IMR-90 (cell line): ENCODE measurements at regions not wholly inside any gene's neighbourhood (a gene's known extent, or its start where the extent isn't known, plus 50 kb on each side); places are given as distances from the start of the nearest gene placed in this dataset.

Experiments
- ATAC-seq: fragments of 200-7000 bp; cut with Tn5 transposase; 2 replicates; pipeline ENCODE4 v1.9.1; 2020; ENCODE audit warnings: low read depth, mild to moderate bottlenecking, moderate library complexity
- BruUV-seq: library from RNA; stranded (reverse); fragments of 400-500 nt; replicated peaks from 2 replicates; lab custom pipeline; 2021; lab: Mats Ljungman, UMichigan
- CTCF ChIA-PET: fragments of 300-600 bp; formaldehyde crosslinking; extraction: SDS; loops from one replicate; lab custom pipeline; 2021; ENCODE audit warnings: antibody characterized with exemption; lab: Yijun Ruan, JAX
- POLR2A ChIA-PET: fragments of 300-600 bp; sonication (Branson Sonifier 250); formaldehyde crosslinking; loops from one replicate; lab custom pipeline; 2022; ENCODE audit warnings: antibody characterized with exemption; ENCODE audit not compliant: unreplicated experiment; lab: Charles Lee
- DNase-seq: peaks from one replicate; pipeline ENCODE4 v3.0.0; 2013
- H2AFZ ChIP-seq: replicated peaks from 2 replicates; pipeline ENCODE3; 2013; ENCODE audit warnings: low read length, mild to moderate bottlenecking; ENCODE audit not compliant: poor library complexity
- H2AK5ac ChIP-seq: 2 replicates; pipeline ENCODE4 v1.6.1; 2013; ENCODE audit warnings: low read depth, low read length, inconsistent platforms
- H2AK9ac ChIP-seq: replicated peaks from 2 replicates; pipeline ENCODE3; 2013; ENCODE audit warnings: mild to moderate bottlenecking, low read depth, low read length, moderate library complexity; ENCODE audit not compliant: poor library complexity
- H2BK120ac ChIP-seq: 2 replicates; pipeline ENCODE4 v1.6.1; 2013; ENCODE audit warnings: low read depth, low read length, inconsistent platforms
- H2BK15ac ChIP-seq: 3 replicates; pipeline ENCODE4 v1.6.1; 2013; ENCODE audit warnings: low read depth, low read length, inconsistent platforms
- H2BK20ac ChIP-seq: 2 replicates; pipeline ENCODE4 v1.6.1; 2013; ENCODE audit warnings: low read depth, mild to moderate bottlenecking, inconsistent platforms, low read length, moderate library complexity
- H2BK5ac ChIP-seq: 2 replicates; pipeline ENCODE4 v1.6.1; 2013; ENCODE audit warnings: mild to moderate bottlenecking, low read depth, low read length, inconsistent platforms; ENCODE audit not compliant: poor library complexity, severe bottlenecking
- H3K14ac ChIP-seq: replicated peaks from 2 replicates; pipeline ENCODE4 v1.6.1; 2013; ENCODE audit warnings: low read depth, low read length, inconsistent platforms
- H3K18ac ChIP-seq: 2 replicates; pipeline ENCODE4 v1.6.1; 2013; ENCODE audit warnings: low read depth, low read length, control low read depth
- H3K23ac ChIP-seq: 2 replicates; pipeline ENCODE4 v1.6.1; 2013; ENCODE audit warnings: low read depth, low read length, inconsistent platforms
- H3K27ac ChIP-seq: 2 replicates; pipeline ENCODE4 v1.5.1; 2013; ENCODE audit warnings: mild to moderate bottlenecking, control low read depth, low read length; ENCODE audit not compliant: insufficient read depth
- H3K27me3 ChIP-seq: 2 replicates; pipeline ENCODE4 v1.6.1; 2013; ENCODE audit warnings: low read length; ENCODE audit not compliant: control insufficient read depth, insufficient read depth
- H3K36me3 ChIP-seq: 2 replicates; pipeline ENCODE4 v1.6.1; 2013; ENCODE audit warnings: low read length, mixed read lengths; ENCODE audit not compliant: control insufficient read depth, insufficient read depth
- H3K4ac ChIP-seq: 2 replicates; pipeline ENCODE4 v1.6.1; 2013; ENCODE audit warnings: low read depth, low read length, inconsistent platforms
- H3K4me1 ChIP-seq: 2 replicates; pipeline ENCODE4 v1.6.1; 2013; ENCODE audit warnings: low read length, mixed read lengths; ENCODE audit not compliant: control insufficient read depth, insufficient read depth
- H3K4me2 ChIP-seq: 2 replicates; pipeline ENCODE4 v1.6.1; 2013; ENCODE audit warnings: low read depth, mild to moderate bottlenecking, control low read depth, low read length, moderate library complexity
- H3K4me3 ChIP-seq: 2 replicates; pipeline ENCODE4 v1.5.1; 2013; ENCODE audit warnings: low read depth, mild to moderate bottlenecking, control low read depth, low read length, moderate library complexity; ENCODE audit not compliant: insufficient read depth
- H3K56ac ChIP-seq: 2 replicates; pipeline ENCODE4 v1.6.1; 2013; ENCODE audit warnings: low read length, inconsistent platforms; ENCODE audit not compliant: insufficient read depth; ENCODE audit errors: extremely low read depth
- H3K79me1 ChIP-seq, 2 experiments: 2 replicates each; pipeline ENCODE4 v1.6.1; 2013; ENCODE audit warnings: low read length in 2 of 2, inconsistent platforms in 1 of 2, low read depth in 1 of 2
- H3K9ac ChIP-seq: 2 replicates; pipeline ENCODE4 v1.6.1; 2013; ENCODE audit warnings: low read depth, low read length, control low read depth
- H3K9me1 ChIP-seq: 2 replicates; pipeline ENCODE4 v1.6.1; 2013; ENCODE audit warnings: low read length, inconsistent platforms; ENCODE audit not compliant: insufficient read depth
- H3K9me3 ChIP-seq: 2 replicates; pipeline ENCODE4 v1.6.1; 2013; ENCODE audit warnings: low read length; ENCODE audit not compliant: control insufficient read depth, insufficient read depth
- H4K20me1 ChIP-seq: 2 replicates; pipeline ENCODE4 v1.6.1; 2013; ENCODE audit warnings: low read length, inconsistent platforms; ENCODE audit not compliant: insufficient read depth
- H4K5ac ChIP-seq: 2 replicates; pipeline ENCODE4 v1.6.1; 2013; ENCODE audit warnings: mild to moderate bottlenecking, low read depth, low read length, control low read depth
- H4K8ac ChIP-seq, 2 experiments: 2 replicates each; pipeline ENCODE4 v1.6.1; 2013; ENCODE audit warnings: low read depth in 2 of 2, low read length in 2 of 2, control low read depth in 1 of 2, inconsistent platforms in 1 of 2
- H4K91ac ChIP-seq: 2 replicates; pipeline ENCODE4 v1.6.1; 2013; ENCODE audit warnings: low read depth, low read length, inconsistent platforms; ENCODE audit not compliant: insufficient read depth
- BHLHE40 ChIP-seq: fragments of 150-350 bp; IDR thresholded peaks from 2 replicates; pipeline ENCODE4 v1.6.1; 2016; ENCODE audit warnings: mild to moderate bottlenecking, low read depth, low read length
- CEBPB ChIP-seq: IDR thresholded peaks from 2 replicates; pipeline ENCODE4 v1.6.1; 2012; ENCODE audit warnings: low read depth, low read length, improper control_type of control experiment
- CHD1 ChIP-seq: IDR thresholded peaks from 2 replicates; pipeline ENCODE4 v1.6.1; 2012; ENCODE audit warnings: low read depth, low read length, improper control_type of control experiment
- ELK1 ChIP-seq: fragments of 150-350 bp; IDR thresholded peaks from 2 replicates; pipeline ENCODE4 v1.6.1; 2016; ENCODE audit warnings: low read depth, mild to moderate bottlenecking, low read length, moderate library complexity, borderline replicate concordance
- FOS ChIP-seq: fragments of 150-350 bp; IDR thresholded peaks from 2 replicates; pipeline ENCODE4 v1.6.1; 2016; ENCODE audit warnings: low read depth, low read length
- MAFK ChIP-seq: IDR thresholded peaks from 2 replicates; pipeline ENCODE4 v1.6.1; 2012; ENCODE audit warnings: low read depth, low read length, improper control_type of control experiment
- MAZ ChIP-seq: IDR thresholded peaks from 2 replicates; pipeline ENCODE4 v1.6.1; 2012; ENCODE audit warnings: low read depth, mild to moderate bottlenecking, low read length, improper control_type of control experiment, moderate library complexity, borderline replicate concordance
- MXI1 ChIP-seq: IDR thresholded peaks from 2 replicates; pipeline ENCODE4 v1.6.1; 2012; ENCODE audit warnings: low read depth, mild to moderate bottlenecking, low read length, moderate library complexity, borderline replicate concordance
- NFE2L2 ChIP-seq: fragments of 150-350 bp; IDR thresholded peaks from 2 replicates; pipeline ENCODE4 v1.6.1; 2016; ENCODE audit warnings: low read depth, mild to moderate bottlenecking, low read length
- POLR2A ChIP-seq: IDR thresholded peaks from 2 replicates; pipeline ENCODE4 v1.6.1; 2012; ENCODE audit warnings: mild to moderate bottlenecking, low read depth, low read length
- RAD21 ChIP-seq: IDR thresholded peaks from 2 replicates; pipeline ENCODE4 v1.6.1; 2012; ENCODE audit warnings: low read length, improper control_type of control experiment
- RCOR1 ChIP-seq: IDR thresholded peaks from 2 replicates; pipeline ENCODE4 v1.6.1; 2012; ENCODE audit warnings: mild to moderate bottlenecking, low read length, improper control_type of control experiment; ENCODE audit not compliant: insufficient replicate concordance
- RFX5 ChIP-seq: IDR thresholded peaks from 2 replicates; pipeline ENCODE4 v1.8.0; 2012; ENCODE audit warnings: low read depth, mild to moderate bottlenecking, low read length, moderate library complexity
- SMC3 ChIP-seq: fragments of 150-350 bp; IDR thresholded peaks from 2 replicates; pipeline ENCODE4 v1.6.1; 2016; ENCODE audit warnings: low read depth, mild to moderate bottlenecking, antibody characterized with exemption, low read length, moderate library complexity
- WGBS, 2 experiments: methylation state at CpG; one replicate each; pipeline versions ENCODE4 v1.1.5 to v1.1.7; 2013; ENCODE audit warnings: missing lambda C conversion rate in 2 of 2; ENCODE audit not compliant: insufficient read length in 1 of 2; ENCODE audit errors: extremely low coverage in 2 of 2; 5-methylcytosine and 5-hydroxymethylcytosine counted together
- dilution Hi-C: fragments of 300-500 bp; cut with HindIII; formaldehyde crosslinking; loops from one replicate; pipeline ENCODE4 v1.14.3; 2018; ENCODE audit warnings: low sequenced_read_pairs; ENCODE audit not compliant: unreplicated experiment
- in situ Hi-C: fragments of 300-500 bp; cut with MboI; formaldehyde crosslinking; loops from 3 replicates; pipeline ENCODE4 v1.14.3; 2019; ENCODE audit warnings: low sequenced_read_pairs, inconsistent platforms, mixed read lengths
- intact Hi-C: fragments of 100-400 bp; cut with micrococcal nuclease; formaldehyde crosslinking; loops from 2 replicates; pipeline ENCODE4 v1.10.0; 2022
- TF ChIP-seq, protein P1 (sequence below): fragments of 150-350 bp; IDR thresholded peaks from 2 replicates; pipeline ENCODE4 v1.6.1; 2017; ENCODE audit warnings: mild to moderate bottlenecking, antibody characterized with exemption, low read length, low read depth
- TF ChIP-seq, protein P2 (sequence below): conservative IDR thresholded peaks from 2 replicates; pipeline ENCODE4 v1.5.1; 2012; ENCODE audit warnings: mild to moderate bottlenecking, low read depth, low read length, improper control_type of control experiment

DNA sequence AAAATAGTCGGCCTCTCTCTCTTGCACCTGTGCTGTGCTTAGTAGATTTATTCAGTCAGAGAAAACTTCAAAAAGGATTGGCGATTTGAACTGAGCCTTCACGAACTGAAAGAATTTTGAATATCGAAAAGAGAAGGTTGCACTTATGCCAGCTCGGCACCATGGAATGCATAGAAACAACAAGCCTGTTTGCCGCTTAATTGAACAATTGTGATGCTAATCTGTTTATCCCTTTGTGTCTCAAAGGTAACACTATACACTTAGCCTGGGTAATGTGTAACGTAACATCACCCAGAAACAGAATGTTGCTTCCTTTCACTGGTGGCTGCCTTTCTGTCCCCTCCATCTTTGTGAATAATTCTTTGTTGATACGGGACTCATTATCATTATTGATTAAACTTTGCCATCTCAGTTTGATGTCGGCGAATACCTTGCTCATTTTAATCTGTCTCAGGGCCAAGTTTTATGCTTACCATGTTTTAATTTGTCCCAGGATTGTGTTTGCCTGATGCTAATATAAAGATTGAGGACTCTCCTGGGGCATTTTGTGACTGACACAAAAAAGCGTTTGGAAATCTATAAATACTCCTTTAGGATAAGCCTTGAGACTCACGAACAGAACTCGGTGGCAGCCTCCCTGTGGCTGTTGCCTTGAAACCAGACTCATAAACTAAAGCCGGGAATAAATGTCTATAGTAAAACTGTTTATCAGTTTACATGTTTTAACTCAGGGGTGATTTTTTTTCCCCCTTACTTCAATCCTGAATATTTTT lies 400.5 kb downstream of the RAPGEF2 start:
- H3K9me3 ChIP-seq: no peaks in the 10 kb centered on the region
- H3K56ac ChIP-seq: no peak overlapping the region
- H3K9ac ChIP-seq: no peak overlapping the region
- no peak overlapping the region for H3K14ac ChIP-seq
- TF ChIP-seq ELK1 (no peak), BHLHE40 (no peak), RAD21 (no peak), RFX5 (no peak), RCOR1 (no peak), MXI1 (no peak), POLR2A (no peak), MAFK (no peak), CHD1 (no peak), CEBPB (no peak), SMC3 (no peak), FOS (no peak), NFE2L2 (no peak), MAZ (no peak)
- TF ChIP-seq, protein P1, sequence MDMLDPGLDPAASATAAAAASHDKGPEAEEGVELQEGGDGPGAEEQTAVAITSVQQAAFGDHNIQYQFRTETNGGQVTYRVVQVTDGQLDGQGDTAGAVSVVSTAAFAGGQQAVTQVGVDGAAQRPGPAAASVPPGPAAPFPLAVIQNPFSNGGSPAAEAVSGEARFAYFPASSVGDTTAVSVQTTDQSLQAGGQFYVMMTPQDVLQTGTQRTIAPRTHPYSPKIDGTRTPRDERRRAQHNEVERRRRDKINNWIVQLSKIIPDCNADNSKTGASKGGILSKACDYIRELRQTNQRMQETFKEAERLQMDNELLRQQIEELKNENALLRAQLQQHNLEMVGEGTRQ: no peak
- TF ChIP-seq, protein P2, sequence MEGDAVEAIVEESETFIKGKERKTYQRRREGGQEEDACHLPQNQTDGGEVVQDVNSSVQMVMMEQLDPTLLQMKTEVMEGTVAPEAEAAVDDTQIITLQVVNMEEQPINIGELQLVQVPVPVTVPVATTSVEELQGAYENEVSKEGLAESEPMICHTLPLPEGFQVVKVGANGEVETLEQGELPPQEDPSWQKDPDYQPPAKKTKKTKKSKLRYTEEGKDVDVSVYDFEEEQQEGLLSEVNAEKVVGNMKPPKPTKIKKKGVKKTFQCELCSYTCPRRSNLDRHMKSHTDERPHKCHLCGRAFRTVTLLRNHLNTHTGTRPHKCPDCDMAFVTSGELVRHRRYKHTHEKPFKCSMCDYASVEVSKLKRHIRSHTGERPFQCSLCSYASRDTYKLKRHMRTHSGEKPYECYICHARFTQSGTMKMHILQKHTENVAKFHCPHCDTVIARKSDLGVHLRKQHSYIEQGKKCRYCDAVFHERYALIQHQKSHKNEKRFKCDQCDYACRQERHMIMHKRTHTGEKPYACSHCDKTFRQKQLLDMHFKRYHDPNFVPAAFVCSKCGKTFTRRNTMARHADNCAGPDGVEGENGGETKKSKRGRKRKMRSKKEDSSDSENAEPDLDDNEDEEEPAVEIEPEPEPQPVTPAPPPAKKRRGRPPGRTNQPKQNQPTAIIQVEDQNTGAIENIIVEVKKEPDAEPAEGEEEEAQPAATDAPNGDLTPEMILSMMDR: no peak
- no peak overlapping the region for H2AK5ac ChIP-seq
- no peak overlapping the region for H2BK120ac ChIP-seq
- H3K4ac ChIP-seq: no peak overlapping the region
- no peak overlapping the region for H2BK15ac ChIP-seq
- in situ Hi-C loops: no loop called here
- no peak overlapping the region for H4K5ac ChIP-seq
- no peaks in the 10 kb centered on the region; the same call in none of the 2 replicates for H3K27me3 ChIP-seq
- no CpG with 5 or more reads among the region's 14 CpGs for WGBS, 2 experiments
- CTCF ChIA-PET: no interaction called here
- H4K91ac ChIP-seq: no peak overlapping the region
- H3K4me3 ChIP-seq: no peak overlapping the region
- DNase-seq: no peak
- intact Hi-C loops: no loop called here
- POLR2A ChIA-PET: no interaction called here
- H3K18ac ChIP-seq: no peak overlapping the region
- H3K4me2 ChIP-seq: no peak overlapping the region
- H2BK5ac ChIP-seq: no peak overlapping the region
- no peaks in the 10 kb centered on the region for H4K20me1 ChIP-seq
- H2BK20ac ChIP-seq: no peak overlapping the region
- no peak overlapping the region for H3K23ac ChIP-seq
- no peak overlapping the region for H2AK9ac ChIP-seq
- no peak overlapping the region for H2AFZ ChIP-seq
- no TSS peak for BruUV-seq
- dilution Hi-C loops: no loop called here
- no peaks in the 10 kb centered on the region for H3K79me1 ChIP-seq
- no peak for ATAC-seq
- no peaks in the 10 kb centered on the region for H3K9me1 ChIP-seq
- no peak overlapping the region for H3K27ac ChIP-seq
- no peak overlapping the region for H4K8ac ChIP-seq
- H3K4me1 ChIP-seq: no peaks in the 10 kb centered on the region
- no peaks in the 10 kb centered on the region for H3K36me3 ChIP-seq
